ENCODE measurements at regions not wholly inside any gene's neighbourhood (a gene's known extent, or its start where the extent isn't known, plus 50 kb on each side); places are given as distances from the start of the nearest gene placed in this dataset.
"Not testable (repeated sequence)": the region's sequence is repeated elsewhere in the genome, so short reads cannot be mapped to it uniquely, and the experiment has no call there.

- not testable (repeated sequence) for TF ChIP-seq CTCF, POLR2A (IDR thresholded peaks at IDR 0.05)
These were observed 541.0 kb upstream of the CRIM1 start for GRCh38 chr2:35814597-35814996.

Measured in uterus (tissue), 2 donors.